Naive B cell (primary cell): ENCODE measurements at regions not wholly inside any gene's neighbourhood (a gene's known extent, or its start where the extent isn't known, plus 50 kb on each side); places are given as distances from the start of the nearest gene placed in this dataset.

ENCODE experiments used
- ATAC-seq, 2 donors: fragments of 150-1000 bp; cut with Tn5 transposase; 2 replicates each; pipeline ENCODE4 v1.10.0; 2021; ENCODE audit warnings: low read depth in 2 of 2, mild to moderate bottlenecking in 2 of 2, moderate library complexity in 2 of 2
- DNase-seq: peaks from one replicate; pipeline ENCODE4 v3.0.0; 2022
- H3K27ac Mint-ChIP-seq, 6 donors: one replicate each; pipeline ENCODE4 v1.8.0; 2020 to 2022; ENCODE audit warnings: mild to moderate bottlenecking in 6 of 6, mixed read lengths in 6 of 6, moderate library complexity in 5 of 6, inconsistent platforms in 2 of 6
- H3K27me3 Mint-ChIP-seq, 3 donors: one replicate each; pipeline ENCODE4 v1.8.0; 2021 to 2022; ENCODE audit warnings: mixed read lengths in 3 of 3, mild to moderate bottlenecking in 1 of 3
- H3K36me3 Mint-ChIP-seq, 2 donors: one replicate each; pipeline ENCODE4 v1.8.0; 2020 to 2022; ENCODE audit warnings: mixed read lengths in 2 of 2, inconsistent platforms in 1 of 2, mild to moderate bottlenecking in 1 of 2
- H3K4me1 Mint-ChIP-seq, 3 donors: one replicate each; pipeline ENCODE4 v1.8.0; 2020 to 2022; ENCODE audit warnings: mixed read lengths in 3 of 3, inconsistent platforms in 1 of 3, mild to moderate bottlenecking in 1 of 3, moderate library complexity in 1 of 3
- H3K4me3 Mint-ChIP-seq, 8 donors: one replicate each; pipeline ENCODE4 v1.8.0; 2020 to 2022; ENCODE audit warnings: mild to moderate bottlenecking in 8 of 8, mixed read lengths in 8 of 8, moderate library complexity in 8 of 8, inconsistent platforms in 2 of 8
- H3K9me3 Mint-ChIP-seq, 7 donors: one replicate each; pipeline ENCODE4 v1.8.0; 2020 to 2022; ENCODE audit warnings: mixed read lengths in 7 of 7, mild to moderate bottlenecking in 5 of 7, inconsistent platforms in 2 of 7, moderate library complexity in 1 of 7

DNA sequence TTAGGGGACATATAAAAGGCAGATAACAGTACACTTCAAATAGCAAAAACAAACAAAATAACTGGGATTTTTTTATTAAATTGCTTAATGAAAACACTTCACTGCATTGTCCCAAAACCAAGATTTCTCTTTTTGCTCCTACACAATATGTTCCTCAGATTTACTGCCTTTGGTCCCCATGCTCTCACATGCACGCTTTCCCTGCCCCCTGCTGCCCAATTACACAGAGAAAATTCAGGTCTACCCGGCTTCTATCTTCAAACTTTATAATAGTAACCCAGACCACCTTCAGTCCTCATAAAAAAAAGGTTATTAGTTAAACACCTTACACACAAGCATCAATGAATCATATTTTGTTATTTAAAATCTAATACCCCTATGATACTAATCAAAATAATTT is 673.8 kb upstream of the HS3ST5 start:
- no peak overlapping the region for H3K27ac Mint-ChIP-seq
- H3K4me3 Mint-ChIP-seq = peak overlapping the region in 1 of 8 donors; percentile 17
- no peaks in the 10 kb centered on the region for H3K27me3 Mint-ChIP-seq
- DNase-seq (no peak), ATAC-seq (no peak)
- H3K36me3 Mint-ChIP-seq = no peaks in the 10 kb centered on the region
- H3K9me3 Mint-ChIP-seq = peaks cover 0 to 15% (median 7%) of the 10 kb centered on the region in 7 donors
- no peaks in the 10 kb centered on the region for H3K4me1 Mint-ChIP-seq

DNA sequence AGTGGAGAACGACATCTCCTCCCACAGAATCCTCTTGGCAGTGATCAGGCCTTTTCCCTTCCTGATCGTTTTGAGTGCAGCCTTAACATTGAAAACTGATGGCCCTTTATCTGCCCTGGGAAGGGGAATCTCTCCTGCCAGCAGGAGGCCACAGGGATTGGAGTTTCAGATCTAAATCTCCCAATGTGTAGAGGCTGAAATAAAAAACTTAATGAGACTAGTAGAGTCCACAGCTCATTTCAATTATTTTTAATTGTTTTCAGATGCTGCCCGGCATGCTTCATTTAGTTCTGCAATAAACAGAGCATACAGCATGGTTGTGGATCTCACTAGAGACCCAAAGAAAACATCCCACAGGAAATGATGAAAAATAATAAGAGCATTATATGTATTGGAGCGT is 662.2 kb upstream of the HS3ST5 start:
- ATAC-seq (no peak), DNase-seq (no peak)
- peaks cover 0 to 6% (median 0%) of the 10 kb centered on the region in 7 donors for H3K9me3 Mint-ChIP-seq
- H3K4me3 Mint-ChIP-seq = no peak overlapping the region
- no peaks in the 10 kb centered on the region for H3K36me3 Mint-ChIP-seq
- no peak overlapping the region for H3K27ac Mint-ChIP-seq
- H3K4me1 Mint-ChIP-seq = no peaks in the 10 kb centered on the region
- no peaks in the 10 kb centered on the region for H3K27me3 Mint-ChIP-seq

DNA sequence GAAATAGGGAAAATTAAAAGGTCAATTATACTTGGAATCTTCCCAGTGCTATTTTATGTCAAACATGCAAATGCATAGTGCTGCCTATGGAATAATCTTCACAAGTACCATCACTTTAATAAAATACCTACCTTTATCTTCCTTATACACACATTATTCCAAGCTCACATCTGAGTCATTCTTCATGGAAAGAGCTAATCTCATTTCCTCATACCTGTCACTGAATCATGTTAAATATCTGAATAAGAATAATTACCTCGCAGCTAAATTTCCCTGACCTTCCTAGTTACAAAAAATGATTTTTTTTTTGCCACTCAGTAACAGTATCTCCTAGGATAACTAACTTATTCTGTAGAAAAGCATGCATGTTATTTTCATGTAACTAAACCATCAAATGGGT is 661.4 kb upstream of the HS3ST5 start:
- Mint-ChIP-seq H3K36me3 (no peaks in the 10 kb centered on the region), H3K27ac (no peak overlapping the region), H3K9me3 (peaks cover 0 to 7% (median 0%) of the 10 kb centered on the region in 7 donors), H3K27me3 (no peaks in the 10 kb centered on the region), H3K4me3 (no peak overlapping the region), H3K4me1 (no peaks in the 10 kb centered on the region)
- DNase-seq (no peak), ATAC-seq (no peak)

DNA sequence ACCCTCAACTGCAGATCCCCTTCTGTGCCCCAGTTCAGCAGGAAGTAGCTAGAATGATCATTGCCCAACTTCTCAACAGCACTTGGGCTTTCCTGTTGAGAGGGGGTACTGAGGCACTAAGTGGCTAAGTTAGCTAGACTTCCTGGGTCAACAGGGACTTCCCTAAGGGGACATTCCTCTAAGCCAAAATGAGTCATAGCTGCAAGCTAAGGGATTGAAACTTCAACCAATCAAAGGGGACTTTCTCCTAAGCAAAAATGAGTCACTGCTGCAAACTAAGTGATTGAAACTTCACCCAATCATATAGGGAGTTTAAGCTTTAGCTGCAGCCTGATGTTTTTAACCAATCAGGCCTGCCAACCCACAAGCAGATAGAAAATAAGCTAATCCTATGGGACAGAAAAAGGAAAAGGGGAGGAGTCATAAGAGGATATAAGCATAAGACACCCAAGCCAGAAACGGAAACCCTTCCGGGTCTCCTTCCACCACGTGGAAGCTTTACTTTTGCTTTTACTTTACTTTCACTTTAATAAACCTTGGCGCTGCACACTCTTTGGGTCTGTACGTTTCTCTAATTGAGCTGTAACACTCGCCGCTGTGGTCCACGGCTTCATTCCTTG is 659.0 kb upstream of the HS3ST5 start:
- peak overlapping the region in 1 of 6 donors; percentile 39 for H3K27ac Mint-ChIP-seq
- ATAC-seq = no peak

DNA sequence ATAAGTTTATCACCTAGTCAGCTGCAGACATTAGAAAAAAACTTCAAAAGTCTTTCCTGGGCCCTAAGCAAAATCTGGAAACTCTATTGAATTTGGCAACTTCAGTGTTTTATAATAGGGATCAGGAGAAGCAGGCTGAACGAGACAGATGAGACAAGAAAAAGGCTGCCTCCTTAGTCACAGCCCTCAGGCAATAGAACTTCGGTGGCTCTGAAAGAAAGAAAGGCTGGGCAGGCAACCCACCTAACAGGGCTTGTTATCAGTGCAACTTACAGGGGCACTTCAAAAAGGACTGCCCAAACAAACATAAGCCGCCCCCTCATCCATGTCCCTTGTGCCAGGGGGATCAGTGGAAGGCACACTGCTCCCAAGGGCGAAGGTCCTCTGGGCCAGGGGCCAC is 657.9 kb upstream of the HS3ST5 start:
- Mint-ChIP-seq H3K27me3 (no peaks in the 10 kb centered on the region), H3K4me1 (no peaks in the 10 kb centered on the region), H3K9me3 (peaks cover 0 to 5% (median 0%) of the 10 kb centered on the region in 7 donors), H3K27ac (no peak overlapping the region), H3K4me3 (no peak overlapping the region), H3K36me3 (no peaks in the 10 kb centered on the region)
- ATAC-seq = no peak
- DNase-seq = no peak

More for the DNA sequence above, 659.0 kb upstream of the HS3ST5 start:
- no peaks in the 10 kb centered on the region for H3K36me3 Mint-ChIP-seq
- no peaks in the 10 kb centered on the region for H3K27me3 Mint-ChIP-seq
- no peak overlapping the region for H3K4me3 Mint-ChIP-seq
- no peak for DNase-seq
- peaks cover 0 to 5% (median 0%) of the 10 kb centered on the region in 7 donors for H3K9me3 Mint-ChIP-seq
- H3K4me1 Mint-ChIP-seq = no peaks in the 10 kb centered on the region

DNA sequence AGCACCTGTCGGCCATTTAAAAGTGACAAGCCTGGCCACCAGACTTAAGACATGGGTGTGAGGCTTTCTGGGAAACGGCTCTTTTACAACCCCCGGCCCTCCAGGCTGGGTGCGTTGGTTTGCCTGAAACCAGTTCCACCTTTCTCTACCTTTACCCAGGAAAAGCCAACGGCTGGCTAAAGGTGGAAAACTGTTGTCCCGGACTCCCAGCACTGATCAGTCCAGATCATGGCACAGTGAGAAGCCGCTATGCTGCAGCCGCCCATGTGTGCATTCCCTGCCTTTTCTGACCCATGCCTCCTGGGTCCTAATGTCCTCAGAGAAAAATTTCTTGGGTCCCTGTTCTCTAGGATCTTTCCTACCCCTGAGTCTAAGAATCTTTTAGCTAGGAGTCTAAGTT is 655.7 kb upstream of the HS3ST5 start:
- no peaks in the 10 kb centered on the region for H3K27me3 Mint-ChIP-seq
- DNase-seq (no peak), ATAC-seq (no peak)
- no peak overlapping the region for H3K27ac Mint-ChIP-seq
- H3K36me3 Mint-ChIP-seq = no peaks in the 10 kb centered on the region
- peak overlapping the region in 1 of 8 donors; percentile 43 for H3K4me3 Mint-ChIP-seq
- H3K4me1 Mint-ChIP-seq = no peaks in the 10 kb centered on the region
- peaks cover 0 to 5% (median 0%) of the 10 kb centered on the region in 7 donors for H3K9me3 Mint-ChIP-seq

DNA sequence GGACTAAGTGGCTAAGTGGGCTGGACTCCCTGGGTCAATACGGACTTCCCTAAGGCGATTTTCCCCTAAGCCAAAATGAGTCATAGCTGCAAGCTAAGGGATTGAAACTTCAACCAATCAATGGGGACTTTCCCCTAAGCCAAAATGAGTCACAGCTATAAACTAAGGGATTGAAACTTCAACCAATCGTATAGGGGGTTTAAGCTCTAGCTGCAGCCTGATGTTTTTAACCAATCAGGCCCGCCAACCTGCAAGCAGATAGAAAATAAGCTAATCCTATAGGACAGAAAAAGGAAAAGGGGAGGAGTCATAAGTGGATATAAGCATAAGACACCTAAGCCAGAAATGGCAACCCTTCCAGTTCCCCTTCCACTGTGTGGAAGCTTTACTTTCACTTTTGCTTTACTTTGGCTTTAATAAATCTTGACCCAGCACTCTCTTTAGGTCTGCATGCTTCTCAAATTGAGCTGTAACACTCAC is 655.0 kb upstream of the HS3ST5 start:
- ATAC-seq = no peak
- H3K4me3 Mint-ChIP-seq = peak overlapping the region in 1 of 8 donors; percentile 43
- H3K4me1 Mint-ChIP-seq = no peaks in the 10 kb centered on the region
- no peak overlapping the region for H3K27ac Mint-ChIP-seq
- H3K36me3 Mint-ChIP-seq = no peaks in the 10 kb centered on the region
- peaks cover 0 to 5% (median 0%) of the 10 kb centered on the region in 7 donors for H3K9me3 Mint-ChIP-seq
- no peak for DNase-seq
- no peaks in the 10 kb centered on the region for H3K27me3 Mint-ChIP-seq

DNA sequence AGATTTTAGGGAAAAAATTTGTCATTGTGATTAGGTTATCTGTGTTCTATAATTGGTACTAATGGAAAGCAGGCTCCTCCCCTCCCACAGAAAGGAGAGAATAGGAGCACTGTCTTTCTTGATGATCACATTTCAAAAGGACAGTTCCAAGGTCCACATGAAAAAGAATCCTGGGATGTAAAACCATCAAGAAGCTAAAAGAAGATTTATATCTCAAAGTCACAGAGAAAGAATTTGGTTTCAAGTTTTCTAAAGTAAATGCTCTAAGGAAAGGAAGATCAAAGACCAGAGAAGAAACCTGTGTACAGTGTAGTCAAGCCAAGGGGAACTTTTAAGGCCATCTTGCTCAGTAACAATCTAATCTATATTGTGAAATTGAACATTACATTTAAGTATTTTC is 652.7 kb upstream of the HS3ST5 start:
- H3K27me3 Mint-ChIP-seq = no peaks in the 10 kb centered on the region
- H3K4me3 Mint-ChIP-seq = no peak overlapping the region
- DNase-seq = no peak
- H3K9me3 Mint-ChIP-seq = peaks cover 0 to 4% (median 0%) of the 10 kb centered on the region in 7 donors
- no peaks in the 10 kb centered on the region for H3K4me1 Mint-ChIP-seq
- H3K27ac Mint-ChIP-seq = no peak overlapping the region
- no peaks in the 10 kb centered on the region for H3K36me3 Mint-ChIP-seq
- no peak for ATAC-seq

DNA sequence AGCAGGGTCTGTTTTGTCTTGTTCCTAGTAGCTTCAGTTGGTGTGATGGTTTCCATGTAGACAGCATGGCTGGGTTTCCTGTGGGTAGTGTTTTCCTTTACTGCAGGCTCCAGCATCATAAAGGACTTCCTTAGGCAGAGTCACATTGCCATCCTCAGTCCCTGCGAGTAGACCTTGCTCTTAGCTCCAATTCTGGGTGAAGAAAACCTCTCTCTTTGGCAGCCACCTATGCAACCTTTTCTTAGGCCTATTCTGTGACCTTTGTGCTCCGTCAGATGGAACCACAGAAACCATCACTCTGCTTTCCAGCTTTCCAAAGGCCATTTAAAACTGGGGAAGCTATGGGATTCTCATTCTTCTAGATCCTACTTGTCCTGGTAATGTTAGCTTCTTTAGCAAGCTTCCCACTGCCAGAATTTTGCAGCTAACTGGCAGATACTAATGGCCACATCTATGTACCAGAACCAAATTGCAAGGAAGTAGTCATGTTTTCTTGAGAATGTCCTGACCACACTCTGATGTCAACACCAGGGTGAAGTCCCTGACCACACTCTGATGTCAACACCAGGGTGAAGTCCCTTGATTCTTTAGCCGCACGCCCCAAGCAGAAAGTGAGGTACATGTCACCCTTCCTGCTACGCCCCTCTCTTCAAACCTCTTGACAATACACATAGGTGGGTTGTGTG is 646.6 kb upstream of the HS3ST5 start:
- peak overlapping the region in 1 of 6 donors; percentile 29 for H3K27ac Mint-ChIP-seq
- no peaks in the 10 kb centered on the region for H3K4me1 Mint-ChIP-seq
- no peaks in the 10 kb centered on the region for H3K27me3 Mint-ChIP-seq
- DNase-seq = no peak
- H3K36me3 Mint-ChIP-seq = no peaks in the 10 kb centered on the region
- H3K9me3 Mint-ChIP-seq = peaks cover 0 to 14% (median 3%) of the 10 kb centered on the region in 7 donors
- peak in 1 of 2 donors; percentile 38 for ATAC-seq
- H3K4me3 Mint-ChIP-seq = no peak overlapping the region

DNA sequence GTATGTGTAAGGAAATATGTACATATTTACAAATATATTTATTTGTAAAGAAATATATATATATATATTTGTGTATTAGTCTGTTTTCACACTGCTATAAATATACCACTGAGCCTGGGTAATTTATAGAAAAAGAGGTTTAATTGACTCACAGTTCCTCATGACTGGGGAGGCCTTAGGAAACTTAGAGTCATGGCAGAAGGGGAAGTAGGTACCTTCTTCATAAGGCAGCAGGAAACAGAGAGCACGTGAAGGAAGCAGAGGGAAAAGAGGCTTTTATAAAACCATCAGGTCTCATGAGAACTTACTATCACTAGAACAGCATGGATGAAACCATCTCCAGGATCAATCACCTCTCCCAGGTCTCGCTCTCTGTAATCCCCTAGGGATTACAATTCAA is 644.5 kb upstream of the HS3ST5 start:
- ATAC-seq = no peak
- Mint-ChIP-seq H3K27me3 (no peaks in the 10 kb centered on the region), H3K9me3 (peaks cover 0 to 14% (median 3%) of the 10 kb centered on the region in 7 donors), H3K4me1 (no peaks in the 10 kb centered on the region), H3K36me3 (no peaks in the 10 kb centered on the region), H3K27ac (peak overlapping the region in 1 of 6 donors; percentile 33), H3K4me3 (no peak overlapping the region)
- no peak for DNase-seq

DNA sequence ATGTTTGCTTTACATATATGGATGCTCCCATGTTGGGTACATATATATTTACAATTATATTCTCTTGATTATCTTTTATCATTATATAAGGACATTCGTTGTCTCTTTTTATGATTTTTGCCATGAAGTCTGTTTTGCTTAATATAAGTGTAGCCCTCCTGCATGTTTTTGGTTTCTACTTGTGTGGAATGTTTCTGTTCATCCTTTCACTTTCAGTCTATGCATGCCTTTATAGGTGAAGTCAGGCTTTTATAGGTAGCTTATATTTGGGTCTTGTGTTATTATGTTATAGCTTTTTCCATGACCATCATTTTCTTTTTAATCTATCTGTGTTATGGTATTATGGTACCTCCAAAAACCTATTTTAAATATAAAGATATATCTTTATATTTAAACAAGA is 612.5 kb upstream of the HS3ST5 start:
- H3K4me1 Mint-ChIP-seq = no peaks in the 10 kb centered on the region
- no peaks in the 10 kb centered on the region for H3K27me3 Mint-ChIP-seq
- no peaks in the 10 kb centered on the region for H3K36me3 Mint-ChIP-seq
- DNase-seq = no peak
- peaks cover 0 to 20% (median 5%) of the 10 kb centered on the region in 7 donors for H3K9me3 Mint-ChIP-seq
- no peak for ATAC-seq
- no peak overlapping the region for H3K27ac Mint-ChIP-seq
- H3K4me3 Mint-ChIP-seq = no peak overlapping the region

DNA sequence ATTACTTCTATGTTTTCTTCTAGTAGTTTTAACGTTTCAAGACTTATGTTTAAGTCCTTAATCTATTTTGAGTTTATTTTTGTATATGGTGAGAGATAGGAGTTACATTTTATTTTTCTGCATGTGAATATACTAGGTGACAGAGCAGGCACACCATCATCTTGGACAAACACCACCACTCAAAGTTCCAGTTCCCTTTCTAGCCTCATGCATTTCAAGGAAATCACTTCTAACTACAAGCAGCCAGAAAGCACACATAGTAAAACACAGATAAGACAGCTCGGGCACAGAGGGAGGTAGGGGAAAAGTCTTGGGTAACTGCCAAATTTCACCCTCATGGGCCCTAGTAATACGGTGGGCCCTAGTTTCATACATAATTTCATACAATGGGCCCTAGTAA is 609.4 kb upstream of the HS3ST5 start:
- Mint-ChIP-seq H3K4me3 (no peak overlapping the region), H3K27me3 (no peaks in the 10 kb centered on the region), H3K4me1 (no peaks in the 10 kb centered on the region), H3K27ac (no peak overlapping the region), H3K9me3 (peaks cover 0 to 15% (median 2%) of the 10 kb centered on the region in 7 donors), H3K36me3 (no peaks in the 10 kb centered on the region)
- no peak for ATAC-seq
- no peak for DNase-seq

DNA sequence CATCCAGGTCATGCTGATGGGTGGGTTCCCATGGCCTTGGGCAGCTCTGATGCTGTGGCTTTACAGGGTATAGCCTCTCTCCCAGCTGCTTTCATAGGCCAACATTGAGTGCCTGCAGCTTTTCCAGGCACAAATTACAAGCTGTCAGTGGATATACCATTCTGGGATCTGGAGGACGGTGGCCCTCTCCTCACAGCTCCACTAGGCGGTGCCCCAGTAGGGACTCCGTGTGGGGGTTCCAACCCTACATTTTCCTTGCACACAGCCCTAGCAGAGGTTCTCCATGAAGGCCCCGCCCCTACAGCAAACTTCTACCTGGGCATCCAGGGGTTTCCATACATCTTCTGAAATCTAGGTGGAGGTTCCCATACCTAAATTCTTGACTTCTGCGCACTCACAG is 602.6 kb upstream of the HS3ST5 start:
- Mint-ChIP-seq H3K4me3 (no peak overlapping the region), H3K27ac (no peak overlapping the region), H3K27me3 (no peaks in the 10 kb centered on the region), H3K9me3 (peaks cover 2 to 13% (median 6%) of the 10 kb centered on the region in 7 donors), H3K4me1 (no peaks in the 10 kb centered on the region), H3K36me3 (peaks cover 0 to 5% of the 10 kb centered on the region in 2 donors)
- DNase-seq (no peak), ATAC-seq (no peak)

DNA sequence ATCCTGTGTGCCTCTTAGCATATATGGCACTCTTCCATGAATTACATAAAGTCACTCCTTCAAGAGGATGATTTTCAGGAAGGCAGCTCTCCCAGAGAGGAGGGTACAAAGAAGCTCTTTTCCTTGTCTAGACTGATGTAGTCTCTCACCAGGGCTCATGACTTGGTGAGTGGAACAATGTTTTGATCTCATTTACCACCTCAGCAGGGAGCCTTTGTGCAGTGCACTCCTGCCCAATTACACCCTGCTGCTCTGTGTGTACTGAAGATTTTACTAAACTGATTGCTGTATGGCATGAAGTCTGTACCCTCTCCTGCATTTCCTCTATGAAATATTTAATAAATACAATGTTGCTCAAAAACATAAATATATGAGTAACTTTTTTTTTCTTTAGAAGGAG is 598.3 kb upstream of the HS3ST5 start:
- ATAC-seq (no peak), DNase-seq (no peak)
- H3K4me1 Mint-ChIP-seq = no peaks in the 10 kb centered on the region
- no peak overlapping the region for H3K4me3 Mint-ChIP-seq
- H3K27me3 Mint-ChIP-seq = no peaks in the 10 kb centered on the region
- no peak overlapping the region for H3K27ac Mint-ChIP-seq
- peaks cover 0 to 1% of the 10 kb centered on the region in 2 donors for H3K36me3 Mint-ChIP-seq
- peaks cover 0 to 6% (median 2%) of the 10 kb centered on the region in 7 donors for H3K9me3 Mint-ChIP-seq
